Neural cell (in vitro differentiated cells): ENCODE measurements at regions not wholly inside any gene's neighbourhood (a gene's known extent, or its start where the extent isn't known, plus 50 kb on each side); places are given as distances from the start of the nearest gene placed in this dataset.

Source experiments
- EP300 ChIP-seq: fragments of 450-650 bp; conservative IDR thresholded peaks from 2 replicates; pipeline ENCODE4 v1.6.1; 2014; ENCODE audit warnings: antibody characterized with exemption, mild to moderate bottlenecking, moderate library complexity; ENCODE audit not compliant: poor library complexity, severe bottlenecking
- EZH2 ChIP-seq: fragments of 200-600, 300-800 bp; shearing (Covaris generic), sonication (generic); IDR thresholded peaks from 2 replicates; pipeline ENCODE4 v1.6.1; 2014; ENCODE audit warnings: antibody characterized with exemption, low read length, borderline replicate concordance, mild to moderate bottlenecking; ENCODE audit not compliant: insufficient read depth, poor library complexity, severe bottlenecking
- MXI1 ChIP-seq: fragments of 450-650 bp; conservative IDR thresholded peaks from 2 replicates; pipeline ENCODE4 v1.6.1; 2014; ENCODE audit warnings: antibody characterized with exemption, mild to moderate bottlenecking; ENCODE audit not compliant: poor library complexity, severe bottlenecking
- POLR2AphosphoS5 ChIP-seq: IDR thresholded peaks from 2 replicates; pipeline ENCODE4 v1.6.1; 2012
- SMC3 ChIP-seq: fragments of 450-650 bp; conservative IDR thresholded peaks from 2 replicates; pipeline ENCODE4 v1.6.1; 2014; ENCODE audit warnings: antibody characterized with exemption, mild to moderate bottlenecking, moderate library complexity; ENCODE audit not compliant: poor library complexity
- TF ChIP-seq, protein P1 (sequence below): fragments of 450-650 bp; IDR thresholded peaks from 2 replicates; pipeline ENCODE4 v1.5.1; 2014; ENCODE audit warnings: antibody characterized with exemption, mild to moderate bottlenecking, moderate library complexity; ENCODE audit not compliant: poor library complexity, severe bottlenecking
- TF ChIP-seq, protein P2 (sequence below): IDR thresholded peaks from 2 replicates; pipeline ENCODE4 v1.6.1; 2012; ENCODE audit warnings: borderline replicate concordance

DNA sequence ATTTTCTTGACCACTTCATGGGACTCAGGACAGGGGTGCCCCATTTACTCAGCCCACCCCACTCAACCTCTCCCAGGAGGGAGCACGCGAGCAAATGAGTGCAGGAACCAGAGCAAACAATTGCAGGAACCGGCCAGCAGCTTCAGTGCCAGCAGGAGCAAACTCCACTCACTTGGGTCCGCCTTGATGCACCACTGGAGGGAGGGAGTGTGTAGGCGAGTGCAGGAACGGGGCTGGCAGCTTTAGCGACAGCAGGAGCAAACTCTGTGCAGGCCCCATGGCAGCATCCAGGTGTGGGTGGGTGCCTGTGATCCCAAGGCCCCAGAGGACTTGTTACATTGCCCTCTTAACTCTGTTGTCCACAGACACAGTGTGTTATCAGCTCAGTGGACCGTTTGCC is 1667.3 kb upstream of the CELF4 start:
- TF ChIP-seq, protein P1, sequence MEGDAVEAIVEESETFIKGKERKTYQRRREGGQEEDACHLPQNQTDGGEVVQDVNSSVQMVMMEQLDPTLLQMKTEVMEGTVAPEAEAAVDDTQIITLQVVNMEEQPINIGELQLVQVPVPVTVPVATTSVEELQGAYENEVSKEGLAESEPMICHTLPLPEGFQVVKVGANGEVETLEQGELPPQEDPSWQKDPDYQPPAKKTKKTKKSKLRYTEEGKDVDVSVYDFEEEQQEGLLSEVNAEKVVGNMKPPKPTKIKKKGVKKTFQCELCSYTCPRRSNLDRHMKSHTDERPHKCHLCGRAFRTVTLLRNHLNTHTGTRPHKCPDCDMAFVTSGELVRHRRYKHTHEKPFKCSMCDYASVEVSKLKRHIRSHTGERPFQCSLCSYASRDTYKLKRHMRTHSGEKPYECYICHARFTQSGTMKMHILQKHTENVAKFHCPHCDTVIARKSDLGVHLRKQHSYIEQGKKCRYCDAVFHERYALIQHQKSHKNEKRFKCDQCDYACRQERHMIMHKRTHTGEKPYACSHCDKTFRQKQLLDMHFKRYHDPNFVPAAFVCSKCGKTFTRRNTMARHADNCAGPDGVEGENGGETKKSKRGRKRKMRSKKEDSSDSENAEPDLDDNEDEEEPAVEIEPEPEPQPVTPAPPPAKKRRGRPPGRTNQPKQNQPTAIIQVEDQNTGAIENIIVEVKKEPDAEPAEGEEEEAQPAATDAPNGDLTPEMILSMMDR: no peak
- TF ChIP-seq, protein P2, sequence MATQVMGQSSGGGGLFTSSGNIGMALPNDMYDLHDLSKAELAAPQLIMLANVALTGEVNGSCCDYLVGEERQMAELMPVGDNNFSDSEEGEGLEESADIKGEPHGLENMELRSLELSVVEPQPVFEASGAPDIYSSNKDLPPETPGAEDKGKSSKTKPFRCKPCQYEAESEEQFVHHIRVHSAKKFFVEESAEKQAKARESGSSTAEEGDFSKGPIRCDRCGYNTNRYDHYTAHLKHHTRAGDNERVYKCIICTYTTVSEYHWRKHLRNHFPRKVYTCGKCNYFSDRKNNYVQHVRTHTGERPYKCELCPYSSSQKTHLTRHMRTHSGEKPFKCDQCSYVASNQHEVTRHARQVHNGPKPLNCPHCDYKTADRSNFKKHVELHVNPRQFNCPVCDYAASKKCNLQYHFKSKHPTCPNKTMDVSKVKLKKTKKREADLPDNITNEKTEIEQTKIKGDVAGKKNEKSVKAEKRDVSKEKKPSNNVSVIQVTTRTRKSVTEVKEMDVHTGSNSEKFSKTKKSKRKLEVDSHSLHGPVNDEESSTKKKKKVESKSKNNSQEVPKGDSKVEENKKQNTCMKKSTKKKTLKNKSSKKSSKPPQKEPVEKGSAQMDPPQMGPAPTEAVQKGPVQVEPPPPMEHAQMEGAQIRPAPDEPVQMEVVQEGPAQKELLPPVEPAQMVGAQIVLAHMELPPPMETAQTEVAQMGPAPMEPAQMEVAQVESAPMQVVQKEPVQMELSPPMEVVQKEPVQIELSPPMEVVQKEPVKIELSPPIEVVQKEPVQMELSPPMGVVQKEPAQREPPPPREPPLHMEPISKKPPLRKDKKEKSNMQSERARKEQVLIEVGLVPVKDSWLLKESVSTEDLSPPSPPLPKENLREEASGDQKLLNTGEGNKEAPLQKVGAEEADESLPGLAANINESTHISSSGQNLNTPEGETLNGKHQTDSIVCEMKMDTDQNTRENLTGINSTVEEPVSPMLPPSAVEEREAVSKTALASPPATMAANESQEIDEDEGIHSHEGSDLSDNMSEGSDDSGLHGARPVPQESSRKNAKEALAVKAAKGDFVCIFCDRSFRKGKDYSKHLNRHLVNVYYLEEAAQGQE: no peak
- TF ChIP-seq SMC3 (no peak), EP300 (no peak), EZH2 (no peak), POLR2AphosphoS5 (no peak), MXI1 (no peak)
